Stimulated activated CD4-positive, alpha-beta T cell treated with anti-CD3 and anti-CD28 coated beads, Interleukin-15, amount 100 ng/mL, for 24 hours (primary cell): ENCODE measurements at regions not wholly inside any gene's neighbourhood (a gene's known extent, or its start where the extent isn't known, plus 50 kb on each side); places are given as distances from the start of the nearest gene placed in this dataset.
"Not testable (repeated sequence)": the region's sequence is repeated elsewhere in the genome, so short reads cannot be mapped to it uniquely, and the experiment has no call there.

Source experiments
- DNase-seq: peaks from one replicate; pipeline ENCODE4 v3.0.0-alpha.2; 2020

- DNase-seq = no peak
Measured at GRCh38 chr6:168871642-168872315, 381.9 kb downstream of the THBS2 start.

- DNase-seq = no peak
Measured at GRCh38 chr6:168870982-168871381, 382.7 kb downstream of the THBS2 start.

GRCh38 chr6:168867247-168868102, 386.2 kb downstream of the THBS2 start:
- no peak for DNase-seq

GRCh38 chr6:168866534-168866933, 387.1 kb downstream of the THBS2 start:
- no peak for DNase-seq

- DNase-seq = no peak
Measured at GRCh38 chr6:168865522-168865921, 388.1 kb downstream of the THBS2 start.

- no peak for DNase-seq
Measured at GRCh38 chr6:168864541-168865460, 388.8 kb downstream of the THBS2 start.

- no peak for DNase-seq
Measured at GRCh38 chr6:168863467-168863866, 390.2 kb downstream of the THBS2 start.

- no peak for DNase-seq
Measured at GRCh38 chr6:168862346-168862980, 391.2 kb downstream of the THBS2 start.

- DNase-seq = no peak
Measured at GRCh38 chr6:168860987-168861386, 392.7 kb downstream of the THBS2 start.

- no peak for DNase-seq
Measured at GRCh38 chr6:168860341-168860740, 393.3 kb downstream of the THBS2 start.

GRCh38 chr6:168858926-168859325, 394.7 kb downstream of the THBS2 start:
- no peak for DNase-seq

- no peak for DNase-seq
Measured at GRCh38 chr6:168856914-168857313, 396.7 kb downstream of the THBS2 start.

- DNase-seq = no peak
Measured at GRCh38 chr6:168852376-168852884, 401.2 kb downstream of the THBS2 start.

GRCh38 chr6:168851460-168852375, 401.9 kb downstream of the THBS2 start:
- DNase-seq = no peak

- DNase-seq = not testable (repeated sequence)
Measured at GRCh38 chr6:168850027-168850736, 403.5 kb downstream of the THBS2 start.

GRCh38 chr6:168849459-168849858, 404.2 kb downstream of the THBS2 start:
- no peak for DNase-seq

GRCh38 chr6:168848797-168849196, 404.8 kb downstream of the THBS2 start:
- DNase-seq = no peak

GRCh38 chr6:168844821-168845609, 404.0 kb downstream of the SMOC2 start:
- DNase-seq = no peak

- not testable (repeated sequence) for DNase-seq
Measured at GRCh38 chr6:168842632-168843212, 401.7 kb downstream of the SMOC2 start.
